ENCODE measurements at regions not wholly inside any gene's neighbourhood (a gene's known extent, or its start where the extent isn't known, plus 50 kb on each side); places are given as distances from the start of the nearest gene placed in this dataset.
"Not testable (repeated sequence)": the region's sequence is repeated elsewhere in the genome, so short reads cannot be mapped to it uniquely, and the experiment has no call there.

GRCh38 chr14:56992332-56992820 is 182.1 kb upstream of the OTX2 start:
- DNase-seq, result no peak

GRCh38 chr14:56990991-56991627 is 180.8 kb upstream of the OTX2 start:
- not testable (repeated sequence) for DNase-seq

DNA sequence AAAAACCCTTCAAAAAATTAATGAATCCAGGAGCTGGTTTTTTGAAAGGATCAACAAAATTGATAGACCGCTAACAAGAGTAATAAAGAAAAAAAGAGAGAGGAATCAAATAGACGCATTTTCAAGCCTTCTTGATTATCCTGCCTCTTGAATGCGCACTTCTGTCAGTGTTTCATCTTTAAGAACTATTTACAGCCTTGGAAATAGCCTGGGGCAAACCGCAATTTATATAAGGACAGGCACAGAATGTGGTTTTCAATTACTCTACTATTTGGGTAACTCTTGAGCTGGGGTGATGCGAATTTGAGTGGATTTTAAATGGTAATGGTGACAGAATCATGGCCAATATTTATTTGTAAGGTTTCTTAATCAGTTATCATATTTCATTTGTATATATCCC is 179.1 kb upstream of the OTX2 start:
- DNase-seq, result no peak

DNA sequence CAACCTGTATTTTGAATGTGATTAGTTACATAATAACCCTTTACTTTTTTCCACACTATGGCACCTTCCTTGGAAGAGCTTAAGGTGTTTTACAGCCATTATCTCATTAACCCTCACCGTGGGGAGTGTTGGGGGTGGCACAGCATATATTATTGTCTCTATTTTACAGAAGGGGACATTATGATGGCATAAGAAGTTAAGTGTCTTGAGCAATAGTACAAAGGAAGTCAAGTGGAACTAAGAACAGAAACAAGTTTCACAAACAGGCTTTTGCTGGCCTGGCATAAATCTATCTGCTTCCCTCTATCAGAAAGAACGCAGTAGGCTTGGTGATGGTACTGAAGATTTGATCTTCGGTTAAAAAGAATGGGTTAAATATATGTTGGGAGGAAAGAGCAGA is 169.7 kb upstream of the OTX2 start:
- DNase-seq, result no peak

GRCh38 chr14:56976211-56976610 is 165.9 kb upstream of the OTX2 start:
- DNase-seq, result no peak

- DNase-seq, result no peak
Measured at GRCh38 chr14:56975521-56975920, 165.2 kb upstream of the OTX2 start.

DNA sequence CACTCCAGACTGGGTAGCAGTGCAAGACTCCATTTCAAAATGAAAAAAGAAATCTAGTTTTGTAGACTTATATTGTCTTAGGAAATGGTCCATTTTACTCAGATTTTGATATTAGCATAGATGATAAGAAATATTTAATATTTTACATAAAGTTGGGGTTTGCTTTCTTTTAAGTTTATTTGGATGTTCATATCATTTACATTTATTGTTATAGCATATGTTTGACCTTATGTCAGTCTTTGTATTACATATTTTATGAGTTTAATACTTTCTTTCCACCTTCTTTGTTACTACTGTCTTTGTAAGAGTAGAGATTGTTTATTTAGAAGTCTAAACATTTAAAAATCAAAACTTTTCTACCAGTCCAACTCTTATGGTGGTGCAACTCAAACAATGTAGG is 162.7 kb upstream of the OTX2 start:
- no peak for DNase-seq

- no peak for DNase-seq
Measured at GRCh38 chr14:56964895-56965294, 154.6 kb upstream of the OTX2 start.

DNA sequence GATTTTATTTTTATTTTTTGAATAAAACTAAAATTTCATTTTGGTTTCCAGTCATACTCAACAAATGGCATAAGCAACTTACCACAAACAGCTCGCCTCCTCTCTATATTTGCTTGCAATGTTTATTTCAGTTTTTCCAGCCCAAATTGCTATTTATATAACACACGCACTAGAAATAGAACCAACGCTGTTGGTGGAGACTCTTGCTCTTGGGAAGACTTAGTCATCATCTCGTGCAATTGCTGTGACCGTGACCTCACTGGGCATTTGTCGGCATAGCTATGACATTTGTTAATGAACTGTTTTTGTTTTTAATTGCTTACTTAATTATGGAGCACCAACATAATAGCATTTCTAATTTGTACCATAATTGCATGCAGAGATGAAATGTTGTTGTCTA is 153.1 kb upstream of the OTX2 start:
- DNase-seq, result no peak

- no peak for DNase-seq
Measured at GRCh38 chr14:56962444-56963080, 152.3 kb upstream of the OTX2 start.

DNA sequence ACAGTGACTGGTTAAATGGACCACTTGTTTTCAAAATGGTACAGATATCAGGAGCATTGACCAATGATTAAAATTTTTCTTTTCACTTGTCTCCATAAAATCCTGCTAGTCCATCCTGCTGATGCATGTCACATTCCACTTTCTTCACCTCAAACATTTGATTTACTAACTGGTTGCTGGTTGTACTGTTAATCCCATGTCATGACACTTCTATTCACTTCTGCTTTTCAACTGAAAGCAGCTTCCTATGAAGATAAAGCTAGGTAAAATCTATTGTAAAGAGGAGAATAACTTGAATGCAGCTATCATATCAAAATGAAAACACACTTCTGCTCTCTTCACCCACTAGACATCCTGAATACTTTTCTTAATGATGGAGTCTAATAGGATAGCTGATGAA is 149.6 kb upstream of the OTX2 start:
- DNase-seq, result no peak

GRCh38 chr14:56959121-56959520 is 148.8 kb upstream of the OTX2 start:
- DNase-seq, result no peak

- no peak for DNase-seq
Measured at GRCh38 chr14:56956182-56956581, 145.9 kb upstream of the OTX2 start.

DNA sequence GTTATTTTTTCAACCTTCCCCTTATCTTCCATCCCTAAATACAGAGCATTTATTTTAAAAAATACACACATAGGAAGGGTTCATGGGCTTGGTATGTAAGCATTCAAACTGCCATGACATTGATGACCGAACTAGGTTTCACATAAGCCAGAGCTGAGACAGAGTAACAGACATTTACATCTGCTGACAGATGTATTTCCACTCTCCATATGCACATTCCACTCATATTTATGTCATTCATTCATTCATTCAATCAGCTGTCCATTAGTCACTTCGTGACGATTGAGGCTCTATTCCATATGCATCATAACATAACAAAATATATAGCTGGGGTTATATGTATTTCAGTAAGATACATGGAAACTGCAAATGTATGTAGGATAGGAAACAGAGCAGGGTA is 145.5 kb upstream of the OTX2 start:
- no peak for DNase-seq

DNA sequence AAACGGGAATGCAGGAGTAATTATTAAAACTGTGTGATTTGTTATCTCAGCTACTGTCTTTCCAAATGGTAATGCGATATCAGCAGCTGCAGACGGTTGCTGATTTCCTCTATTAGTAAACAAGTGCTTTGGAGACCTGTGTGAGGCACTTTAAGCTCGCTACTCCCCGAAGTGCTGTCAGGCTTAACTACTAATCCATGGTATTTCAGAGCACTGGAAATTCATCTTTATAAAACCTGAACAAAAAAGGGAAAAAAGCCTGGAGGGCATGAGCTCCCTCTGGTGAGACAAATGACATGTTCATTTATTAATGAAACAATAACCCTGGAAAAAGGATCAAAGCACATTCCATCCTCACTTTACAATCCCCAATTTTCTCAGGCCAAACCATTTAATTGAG is 143.6 kb upstream of the OTX2 start:
- no peak for DNase-seq

DNA sequence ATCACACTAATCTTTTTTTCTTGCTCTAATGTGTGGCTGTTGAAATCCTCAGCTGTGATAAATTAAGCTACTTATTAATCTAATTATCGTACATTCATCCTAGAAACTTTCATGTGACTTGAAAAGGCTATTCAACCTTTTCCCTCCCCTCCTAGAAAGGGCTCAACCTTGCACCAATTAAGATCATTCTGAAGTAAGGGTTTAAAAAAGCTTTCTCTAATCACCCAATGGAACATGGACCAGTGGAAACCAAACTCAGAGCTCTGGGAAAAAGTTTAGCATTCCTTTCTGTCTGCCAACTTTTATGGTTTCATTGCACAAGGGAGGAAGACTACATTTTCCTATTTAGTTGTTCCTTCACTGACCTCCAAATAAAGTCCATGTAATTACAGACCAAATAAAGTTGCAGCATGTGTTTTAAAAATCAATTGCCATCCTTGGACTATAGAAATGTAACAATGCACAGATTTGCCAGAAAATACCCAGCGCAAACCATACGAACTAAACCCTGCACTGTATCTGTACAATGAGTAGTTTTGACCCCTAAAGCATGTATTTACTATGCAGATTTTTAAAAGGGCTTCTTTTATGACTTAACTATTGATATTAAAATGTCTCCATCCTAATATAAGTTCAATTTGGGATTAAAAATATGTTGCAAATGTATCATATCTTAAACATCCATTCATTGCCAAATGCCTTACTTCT is 142.6 kb upstream of the OTX2 start:
- no peak for DNase-seq

DNA sequence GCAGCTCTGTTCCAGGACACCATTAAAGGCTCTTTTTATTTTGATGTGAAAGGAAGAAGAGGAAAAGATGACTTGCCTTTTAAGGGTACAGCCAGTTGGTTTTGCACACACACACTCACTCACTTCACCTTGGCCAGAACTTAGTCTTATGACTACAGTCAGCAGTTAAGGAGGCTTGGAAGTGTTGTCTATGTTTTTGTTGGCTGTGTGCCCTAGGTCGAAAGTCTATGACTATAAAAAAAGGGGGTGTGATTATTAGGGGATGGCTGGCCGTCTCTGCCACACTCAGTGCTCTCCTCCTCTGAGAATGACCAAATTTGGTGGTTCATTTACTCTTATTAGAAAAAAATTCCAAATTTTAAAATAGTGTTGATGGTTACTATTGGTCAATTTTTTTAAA is 139.5 kb upstream of the OTX2 start:
- DNase-seq, result no peak

DNA sequence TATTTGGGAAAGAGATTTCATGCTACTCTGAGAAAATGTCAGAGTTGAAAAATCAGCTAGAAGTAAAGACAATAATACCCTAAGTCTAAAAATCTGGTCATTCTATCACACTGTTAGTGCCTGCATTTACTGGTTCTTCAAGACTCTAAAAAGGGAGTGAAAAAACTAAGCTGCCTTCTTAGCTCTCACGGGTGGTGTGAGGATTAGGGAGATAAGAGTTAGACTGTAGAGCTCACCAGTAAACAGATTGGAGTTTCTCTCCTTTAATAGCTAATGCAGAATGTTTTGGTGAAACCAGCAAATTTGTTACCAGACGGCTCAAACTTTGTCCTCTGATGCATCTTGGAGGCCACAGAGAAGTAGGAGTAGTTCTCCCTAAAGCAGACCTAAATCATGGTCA is 135.0 kb upstream of the OTX2 start:
- DNase-seq, result no peak

DNA sequence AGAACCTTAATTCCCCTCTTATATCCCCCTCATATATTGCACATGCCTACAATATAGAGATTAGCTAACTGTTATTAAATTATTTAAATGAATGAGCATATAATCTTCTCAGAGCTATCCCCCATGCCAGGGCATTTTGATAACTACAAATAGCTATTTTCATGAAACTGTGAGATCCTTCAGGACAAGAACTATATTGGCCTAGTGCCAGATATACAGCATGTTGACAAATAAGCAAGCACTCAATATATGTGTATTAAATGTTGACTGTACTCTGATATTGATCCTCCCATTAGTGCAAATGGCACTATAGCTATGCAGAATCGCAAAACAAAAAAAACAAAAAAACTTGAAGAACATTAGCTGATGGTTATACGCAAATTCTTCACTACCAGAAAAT is 134.1 kb upstream of the OTX2 start:
- DNase-seq, result no peak

GRCh38 chr14:56933446-56933845 is 123.2 kb upstream of the OTX2 start:
- DNase-seq, result no peak

DNA sequence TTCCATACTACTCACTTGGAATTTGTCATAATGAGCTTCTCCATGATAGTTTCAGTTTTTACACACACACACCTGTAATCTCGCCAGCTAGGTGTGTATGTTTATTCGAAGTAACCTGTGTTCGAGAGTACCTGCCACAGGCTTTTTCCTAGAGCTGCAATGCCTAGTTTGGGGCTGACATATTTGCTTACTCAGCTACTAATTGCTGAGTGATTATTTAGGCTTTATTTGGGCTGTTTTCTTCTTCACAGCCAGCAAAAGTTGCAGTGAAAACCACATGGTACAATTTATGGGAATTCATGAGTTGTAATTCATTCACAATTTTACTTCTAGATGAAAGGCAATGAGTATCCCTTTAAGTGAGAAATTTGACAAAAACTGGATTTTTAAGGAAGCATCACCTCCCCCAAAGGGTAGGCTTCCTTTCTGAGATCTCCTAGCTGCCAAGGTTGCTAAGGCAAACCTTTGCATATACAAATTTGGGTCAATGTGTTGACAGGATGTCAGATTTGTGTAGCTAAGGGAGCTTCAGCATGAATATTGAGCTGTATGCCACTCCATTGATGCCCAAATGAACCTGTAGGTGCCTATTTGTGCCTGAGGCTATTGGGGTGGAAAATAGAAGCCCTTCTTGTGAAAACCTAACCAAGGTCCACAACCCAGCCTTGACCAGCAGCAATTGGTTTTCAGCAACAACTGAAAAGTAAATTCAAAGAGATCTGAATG is 108.7 kb upstream of the OTX2 start:
- no peak for DNase-seq

DNA sequence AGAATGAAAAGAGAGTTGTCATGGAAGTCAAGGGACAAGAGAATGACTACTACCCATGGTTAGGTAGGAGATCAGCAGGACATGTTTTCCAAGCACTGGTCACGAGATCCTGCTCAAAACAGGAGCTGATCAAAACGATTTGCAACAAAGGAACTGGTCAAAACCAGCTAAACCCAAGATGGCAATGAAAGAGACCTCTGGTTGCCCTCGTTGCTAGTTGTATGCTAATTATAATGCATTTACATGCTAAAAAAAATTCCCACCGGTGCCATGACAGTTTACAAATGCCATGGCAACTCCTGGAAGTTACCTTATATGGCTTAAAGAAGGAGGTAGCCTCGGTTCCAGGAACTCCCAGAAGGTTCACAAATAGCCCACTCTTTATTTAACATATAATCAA is 95.0 kb upstream of the OTX2 start:
- no peak for DNase-seq

- no peak for DNase-seq
Measured at GRCh38 chr14:56903304-56903969, 93.2 kb upstream of the OTX2 start.

All from NCI-H774 (cell line).